H1 (cell line): ENCODE measurements at regions not wholly inside any gene's neighbourhood (a gene's known extent, or its start where the extent isn't known, plus 50 kb on each side); places are given as distances from the start of the nearest gene placed in this dataset.

Source experiments
- CTCF ChIA-PET: fragments of 300-600 bp; sonication (Branson Sonifier 250); formaldehyde crosslinking; loops from one replicate; lab custom pipeline; 2021; ENCODE audit not compliant: partially characterized antibody; lab: Charles Lee
- POLR2A ChIA-PET: fragments of 300-600 bp; sonication (Branson Sonifier 250); formaldehyde crosslinking; loops from one replicate; lab custom pipeline; 2021; ENCODE audit warnings: inconsistent platforms; ENCODE audit not compliant: partially characterized antibody; lab: Charles Lee
- DNase-seq, 2 experiments: peaks; one replicate each; pipeline versions ENCODE4 v3.0.0 to v3.0.0-alpha.2; 2010 to 2022; ENCODE audit warnings: low spot score in 2 of 2, low read depth in 1 of 2, mixed read lengths in 1 of 2
- FAIRE-seq: peaks from 2 replicates; lab custom pipeline; 2011; peaks lifted over from hg19 to GRCh38; lab: Jason Lieb, UNC
- H2AFZ ChIP-seq: 2 replicates; pipeline ENCODE4 v1.8.1; 2012; ENCODE audit warnings: low read length, inconsistent platforms
- H2AK5ac ChIP-seq: 2 replicates; pipeline ENCODE4 v1.6.1; 2013; ENCODE audit warnings: low read depth, low read length
- H2BK120ac ChIP-seq: replicated peaks from 2 replicates; pipeline ENCODE3; 2013; ENCODE audit warnings: low read depth, low read length, inconsistent platforms
- H2BK12ac ChIP-seq: 2 replicates; pipeline ENCODE4 v1.6.1; 2013; ENCODE audit warnings: low read depth, low read length
- H2BK15ac ChIP-seq: 2 replicates; pipeline ENCODE4 v1.6.1; 2013; ENCODE audit warnings: low read length
- H2BK20ac ChIP-seq: 2 replicates; pipeline ENCODE4 v1.6.1; 2013; ENCODE audit warnings: low read length
- H2BK5ac ChIP-seq: 2 replicates; pipeline ENCODE4 v1.6.1; 2013; ENCODE audit warnings: low read depth, low read length
- H3K14ac ChIP-seq: 2 replicates; pipeline ENCODE4 v1.6.1; 2013; ENCODE audit warnings: inconsistent platforms; ENCODE audit not compliant: insufficient read length
- H3K18ac ChIP-seq: 2 replicates; pipeline ENCODE4 v1.6.1; 2013; ENCODE audit warnings: low read length; ENCODE audit errors: extremely low read depth
- H3K23ac ChIP-seq: 2 replicates; pipeline ENCODE4 v1.6.1; 2013; ENCODE audit warnings: inconsistent platforms; ENCODE audit not compliant: insufficient read length
- H3K23me2 ChIP-seq: 2 replicates; pipeline ENCODE4 v1.6.1; 2013; ENCODE audit warnings: low read depth, low read length
- H3K27ac ChIP-seq: 2 replicates; pipeline ENCODE4 v1.6.1; 2011; ENCODE audit warnings: low read depth, low read length, inconsistent platforms
- H3K27me3 ChIP-seq, 4 experiments: replicated peaks in 1 of 4; 1 replicate in 1 of 4; 2 replicates in 3 of 4; pipeline versions ENCODE4 v1.6.1 to v1.8.1; 2011 to 2013; ENCODE audit warnings: low read length in 3 of 4, mild to moderate bottlenecking in 3 of 4, inconsistent platforms in 2 of 4, mixed read lengths in 2 of 4, moderate library complexity in 1 of 4; ENCODE audit not compliant: control insufficient read depth in 3 of 4, insufficient read depth in 3 of 4; ENCODE audit errors: extremely low read depth in 1 of 4
- H3K36me3 ChIP-seq, 4 experiments: 2 replicates each; pipeline versions ENCODE4 v1.6.1 to v1.8.1; 2011 to 2013; ENCODE audit warnings: mild to moderate bottlenecking in 4 of 4, low read length in 3 of 4, moderate library complexity in 2 of 4, control low read depth in 1 of 4, inconsistent platforms in 1 of 4; ENCODE audit not compliant: insufficient read depth in 4 of 4, control insufficient read depth in 2 of 4
- H3K4ac ChIP-seq: replicated peaks from 2 replicates; pipeline ENCODE3; 2013; ENCODE audit warnings: low read length, low read depth, mixed read lengths, inconsistent platforms; ENCODE audit not compliant: insufficient read length
- H3K4me1 ChIP-seq, 4 experiments: replicated peaks in 1 of 4; 1 replicate in 1 of 4; 2 replicates in 3 of 4; pipeline versions ENCODE4 v1.6.1 to v1.8.1; 2011 to 2013; ENCODE audit warnings: low read length in 3 of 4, inconsistent platforms in 2 of 4, mixed read lengths in 1 of 4; ENCODE audit not compliant: insufficient read depth in 4 of 4, control insufficient read depth in 3 of 4
- H3K4me2 ChIP-seq, 2 experiments: 2 replicates each; pipeline versions ENCODE4 v1.6.1 to v1.8.1; 2011 to 2013; ENCODE audit warnings: low read depth in 2 of 2, low read length in 2 of 2, control low read depth in 1 of 2, inconsistent platforms in 1 of 2, mild to moderate bottlenecking in 1 of 2; ENCODE audit not compliant: insufficient read depth in 1 of 2
- H3K4me3 ChIP-seq, 4 experiments: fragments of 200-600, 300-600 bp in 1 of 4; sonication (generic), shearing (Covaris generic), sonication (Bioruptor Twin) in 1 of 4; 2 replicates each; pipeline versions ENCODE4 v1.5.1 to v1.8.1; 2011 to 2016; ENCODE audit warnings: low read length in 4 of 4, low read depth in 3 of 4, control low read depth in 2 of 4, inconsistent platforms in 2 of 4, mild to moderate bottlenecking in 2 of 4, mixed read lengths in 1 of 4, moderate library complexity in 1 of 4; ENCODE audit not compliant: insufficient read depth in 2 of 4; ENCODE audit errors: extremely low read depth in 1 of 4
- H3K56ac ChIP-seq: replicated peaks from 2 replicates; pipeline ENCODE3; 2013; ENCODE audit warnings: low read depth, mild to moderate bottlenecking, mixed read lengths, low read length, inconsistent platforms; ENCODE audit not compliant: insufficient read length
- H3K79me1 ChIP-seq: 2 replicates; pipeline ENCODE4 v1.6.1; 2013; ENCODE audit warnings: low read depth, low read length, control low read depth
- H3K79me2 ChIP-seq, 2 experiments: 2 replicates each; pipeline versions ENCODE4 v1.6.1 to v1.8.1; 2012 to 2013; ENCODE audit warnings: low read length in 2 of 2, mild to moderate bottlenecking in 2 of 2, inconsistent platforms in 1 of 2; ENCODE audit not compliant: insufficient read depth in 2 of 2, control insufficient read depth in 1 of 2
- H3K9ac ChIP-seq, 4 experiments: replicated peaks in 1 of 4; 1 replicate in 1 of 4; 2 replicates in 3 of 4; pipeline versions ENCODE4 v1.6.1 to v1.8.1; 2011 to 2013; ENCODE audit warnings: low read depth in 3 of 4, low read length in 3 of 4, control low read depth in 2 of 4, mild to moderate bottlenecking in 2 of 4, moderate library complexity in 2 of 4, inconsistent platforms in 1 of 4; ENCODE audit errors: extremely low read depth in 1 of 4
- H3K9me3 ChIP-seq, 2 experiments: 2 replicates each; pipeline versions ENCODE4 v1.6.1 to v1.8.1; 2012 to 2013; ENCODE audit warnings: mild to moderate bottlenecking in 2 of 2, moderate library complexity in 2 of 2, control low read depth in 1 of 2, inconsistent platforms in 1 of 2, low read depth in 1 of 2, low read length in 1 of 2, mixed read lengths in 1 of 2; ENCODE audit not compliant: insufficient read depth in 2 of 2
- H4K20me1 ChIP-seq, 2 experiments: replicated peaks in 1 of 2; 2 replicates each; pipeline versions ENCODE3 to v1.8.1; 2011 to 2013; ENCODE audit warnings: inconsistent platforms in 2 of 2, low read length in 2 of 2, mild to moderate bottlenecking in 1 of 2; ENCODE audit not compliant: insufficient read depth in 2 of 2, control insufficient read depth in 1 of 2
- H4K5ac ChIP-seq: 2 replicates; pipeline ENCODE4 v1.6.1; 2013; ENCODE audit warnings: low read length, low read depth, mixed read lengths, inconsistent platforms; ENCODE audit not compliant: insufficient read length
- H4K8ac ChIP-seq: 2 replicates; pipeline ENCODE4 v1.8.0; 2013; ENCODE audit warnings: mild to moderate bottlenecking, moderate library complexity, low read length, inconsistent platforms; ENCODE audit not compliant: insufficient read depth; ENCODE audit errors: extremely low read depth
- H4K91ac ChIP-seq: replicated peaks from 2 replicates; pipeline ENCODE3; 2013; ENCODE audit warnings: low read length, mixed read lengths, inconsistent platforms; ENCODE audit not compliant: insufficient read length
- BRCA1 ChIP-seq: IDR thresholded peaks from 2 replicates; pipeline ENCODE4 v1.6.1; 2012; ENCODE audit warnings: low read depth, low read length, improper control_type of control experiment
- CBX5 ChIP-seq: fragments of 300-800, 300-1000 bp; sonication (generic); IDR thresholded peaks from 2 replicates; pipeline ENCODE4 v1.7.1; 2016; ENCODE audit warnings: antibody characterized with exemption, low read length, low read depth
- CHD1 ChIP-seq: IDR thresholded peaks from 2 replicates; pipeline ENCODE4 v1.6.1; 2012; ENCODE audit warnings: low read depth, low read length, improper control_type of control experiment
- JUN ChIP-seq: IDR thresholded peaks from 2 replicates; pipeline ENCODE4 v1.6.1; 2011; ENCODE audit warnings: low read depth, mild to moderate bottlenecking, improper control_type of control experiment, low read length
- KDM5A ChIP-seq: fragments of 200-600 bp; IDR thresholded peaks from 2 replicates; pipeline ENCODE4 v1.7.1; 2012; ENCODE audit warnings: mild to moderate bottlenecking, low read length, inconsistent platforms, mixed read lengths
- MAFK ChIP-seq: IDR thresholded peaks from 2 replicates; pipeline ENCODE4 v1.6.1; 2012; ENCODE audit warnings: low read depth, mild to moderate bottlenecking, improper control_type of control experiment, low read length
- POU5F1 ChIP-seq: IDR thresholded peaks from 2 replicates; pipeline ENCODE4 v1.6.1; 2011; ENCODE audit warnings: low read depth, mild to moderate bottlenecking, low read length, moderate library complexity
- RAD21 ChIP-seq, 2 experiments: IDR thresholded peaks in 1 of 2; conservative IDR thresholded peaks in 1 of 2; 2 replicates each; pipeline ENCODE4 v1.6.1; 2011; ENCODE audit warnings: low read depth in 2 of 2, low read length in 2 of 2, improper control_type of control experiment in 1 of 2, inconsistent platforms in 1 of 2, mild to moderate bottlenecking in 1 of 2, moderate library complexity in 1 of 2
- SP2 ChIP-seq: IDR thresholded peaks from 2 replicates; pipeline ENCODE4 v1.6.1; 2012; ENCODE audit warnings: mild to moderate bottlenecking, low read length, inconsistent platforms
- SP4 ChIP-seq: IDR thresholded peaks from 2 replicates; pipeline ENCODE4 v1.6.1; 2012; ENCODE audit warnings: low read length, inconsistent platforms
- SRF ChIP-seq: IDR thresholded peaks from 2 replicates; pipeline ENCODE4 v1.6.1; 2011; ENCODE audit warnings: mild to moderate bottlenecking, low read depth, low read length, moderate library complexity
- whole genome bisulfite sequencing, 2 experiments: shearing (Covaris generic) in 1 of 2; methylation state at CpG; one replicate each; pipeline versions ENCODE4 v1.1.6 to v1.1.7; 2013 to 2015; ENCODE audit warnings: low lambda C conversion rate in 2 of 2, mixed read lengths in 2 of 2, inconsistent platforms in 1 of 2, low coverage in 1 of 2, missing lambda C conversion rate in 1 of 2; ENCODE audit not compliant: insufficient replicate concordance in 2 of 2, insufficient coverage in 1 of 2, insufficient read length in 1 of 2; ENCODE audit errors: extremely low coverage in 1 of 2, missing lambda C conversion rate in 1 of 2; 5-methylcytosine and 5-hydroxymethylcytosine counted together
- TF ChIP-seq, protein P1 (sequence below): IDR thresholded peaks from 2 replicates; pipeline ENCODE4 v1.6.1; 2012; ENCODE audit warnings: inconsistent platforms
- TF ChIP-seq, protein P2 (sequence below): IDR thresholded peaks from 2 replicates; pipeline ENCODE4 v1.6.1; 2011; ENCODE audit warnings: low read length, improper control_type of control experiment

DNA sequence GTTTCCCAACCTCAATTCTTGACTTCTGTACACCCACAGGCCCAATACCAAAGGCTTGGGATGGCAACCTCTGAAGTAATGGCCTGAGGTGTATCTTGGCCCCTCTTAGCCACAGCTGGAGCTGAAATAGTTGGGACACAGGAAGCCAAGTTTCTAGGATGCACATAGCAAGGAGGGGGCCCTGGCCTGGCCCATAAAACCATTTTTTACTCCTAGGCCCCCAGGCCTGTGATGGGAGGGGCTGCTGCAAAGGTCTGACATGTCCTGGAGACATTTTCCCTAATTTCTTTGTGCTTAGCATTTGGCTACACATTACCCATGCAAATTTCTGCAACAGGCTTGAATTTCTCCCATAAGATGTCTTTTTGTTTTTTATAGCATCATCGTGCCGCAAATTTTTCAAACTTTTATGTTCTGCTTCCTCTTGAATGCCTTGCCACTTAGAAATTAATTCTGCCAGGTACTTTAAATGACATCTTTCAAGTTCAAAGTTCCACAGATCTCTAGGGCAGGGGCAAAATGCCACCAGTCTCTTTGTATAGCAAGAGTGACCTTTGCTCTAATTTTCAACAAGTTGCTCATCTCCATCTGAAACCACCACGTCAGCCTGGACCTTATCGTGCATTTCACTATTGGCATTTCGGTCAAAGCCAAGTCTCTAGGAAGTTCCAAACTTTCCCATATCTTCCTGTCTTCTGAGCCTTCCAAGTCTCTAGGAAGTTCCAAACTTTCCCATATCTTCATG, 490.8 kb downstream of the IPMK start:
- ChIA-PET CTCF (no interaction called here), POLR2A (no interaction called here)
- no peak overlapping the region for H2AK5ac ChIP-seq
- H3K23ac ChIP-seq: no peak overlapping the region
- no peaks in the 10 kb centered on the region for H3K79me1 ChIP-seq
- H3K27ac ChIP-seq: no peak overlapping the region
- FAIRE-seq (no peak), DNase-seq (no peak)
- no peak overlapping the region for H3K14ac ChIP-seq
- H3K9ac ChIP-seq: no peak overlapping the region
- no peak overlapping the region for H2BK120ac ChIP-seq
- H2AFZ ChIP-seq: no peak overlapping the region
- H4K20me1 ChIP-seq: no peaks in the 10 kb centered on the region
- no peak overlapping the region for H3K4me2 ChIP-seq
- H3K36me3 ChIP-seq: no peaks in the 10 kb centered on the region
- H4K91ac ChIP-seq: no peak overlapping the region
- no peaks in the 10 kb centered on the region for H3K27me3 ChIP-seq
- no peak overlapping the region for H4K8ac ChIP-seq
- H2BK15ac ChIP-seq: no peak overlapping the region
- H3K4ac ChIP-seq: no peak overlapping the region
- H3K9me3 ChIP-seq: peaks cover 13 to 17% of the 10 kb centered on the region in 2 experiments
- 74% methylated on average over 5 of the region's 5 CpGs; no CpG with 5 or more reads in 1 of the 2 experiments for WGBS, 2 experiments
- no peak overlapping the region for H2BK12ac ChIP-seq
- no peaks in the 10 kb centered on the region for H3K4me1 ChIP-seq
- no peak overlapping the region for H3K18ac ChIP-seq
- H3K23me2 ChIP-seq: no peaks in the 10 kb centered on the region; the same call in 1 of the 2 replicates
- H4K5ac ChIP-seq: no peak overlapping the region
- H2BK20ac ChIP-seq: no peak overlapping the region
- no peak overlapping the region for H2BK5ac ChIP-seq
- no peak overlapping the region for H3K56ac ChIP-seq
- no peaks in the 10 kb centered on the region for H3K79me2 ChIP-seq
- H3K4me3 ChIP-seq: no peak overlapping the region
- TF ChIP-seq MAFK (no peak), SP4 (no peak), KDM5A (no peak), SP2 (no peak), SRF (no peak), CHD1 (no peak), POU5F1 (no peak), RAD21 (IDR thresholded peaks at IDR 0.05 in 1 of 2, conservative IDR thresholded peaks at IDR 0.05 in 1 of 2; ENCODE audit: low read depth in 2 of 2, low read length in 2 of 2) (no peak), BRCA1 (no peak), JUN (no peak), CBX5 (no peak)
- TF ChIP-seq, protein P1, sequence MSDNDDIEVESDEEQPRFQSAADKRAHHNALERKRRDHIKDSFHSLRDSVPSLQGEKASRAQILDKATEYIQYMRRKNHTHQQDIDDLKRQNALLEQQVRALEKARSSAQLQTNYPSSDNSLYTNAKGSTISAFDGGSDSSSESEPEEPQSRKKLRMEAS: no peak
- TF ChIP-seq, protein P2, sequence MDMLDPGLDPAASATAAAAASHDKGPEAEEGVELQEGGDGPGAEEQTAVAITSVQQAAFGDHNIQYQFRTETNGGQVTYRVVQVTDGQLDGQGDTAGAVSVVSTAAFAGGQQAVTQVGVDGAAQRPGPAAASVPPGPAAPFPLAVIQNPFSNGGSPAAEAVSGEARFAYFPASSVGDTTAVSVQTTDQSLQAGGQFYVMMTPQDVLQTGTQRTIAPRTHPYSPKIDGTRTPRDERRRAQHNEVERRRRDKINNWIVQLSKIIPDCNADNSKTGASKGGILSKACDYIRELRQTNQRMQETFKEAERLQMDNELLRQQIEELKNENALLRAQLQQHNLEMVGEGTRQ: no peak
